ENCODE measurements at regions not wholly inside any gene's neighbourhood (a gene's known extent, or its start where the extent isn't known, plus 50 kb on each side); places are given as distances from the start of the nearest gene placed in this dataset.
A peak's percentile ranks its signal among the peaks of the same experiment; 100 is the strongest.
"Not testable (repeated sequence)": the region's sequence is repeated elsewhere in the genome, so short reads cannot be mapped to it uniquely, and the experiment has no call there.

DNA sequence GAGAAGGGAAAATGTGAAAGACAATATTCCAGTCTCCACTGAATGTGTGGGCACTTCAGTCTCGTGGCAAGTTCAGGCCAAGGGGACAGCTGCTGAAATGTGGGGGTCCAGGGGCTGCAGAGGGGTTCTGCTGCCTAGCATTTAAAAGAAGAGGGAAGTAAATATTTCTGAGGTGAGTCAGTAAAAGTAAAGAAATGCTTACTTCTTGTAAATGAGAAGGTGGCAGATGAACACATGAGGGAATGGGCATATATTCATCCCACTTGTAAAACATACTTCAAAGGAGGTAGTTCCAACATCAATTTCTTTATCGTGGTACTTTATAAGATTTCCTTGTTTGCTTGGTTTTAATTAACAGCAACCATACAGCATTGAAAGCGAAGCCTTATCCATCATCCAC is 63.1 kb upstream of the HIVEP3 start:
- no peak for DNase-seq (ENCODE audit: low spot score)

DNA sequence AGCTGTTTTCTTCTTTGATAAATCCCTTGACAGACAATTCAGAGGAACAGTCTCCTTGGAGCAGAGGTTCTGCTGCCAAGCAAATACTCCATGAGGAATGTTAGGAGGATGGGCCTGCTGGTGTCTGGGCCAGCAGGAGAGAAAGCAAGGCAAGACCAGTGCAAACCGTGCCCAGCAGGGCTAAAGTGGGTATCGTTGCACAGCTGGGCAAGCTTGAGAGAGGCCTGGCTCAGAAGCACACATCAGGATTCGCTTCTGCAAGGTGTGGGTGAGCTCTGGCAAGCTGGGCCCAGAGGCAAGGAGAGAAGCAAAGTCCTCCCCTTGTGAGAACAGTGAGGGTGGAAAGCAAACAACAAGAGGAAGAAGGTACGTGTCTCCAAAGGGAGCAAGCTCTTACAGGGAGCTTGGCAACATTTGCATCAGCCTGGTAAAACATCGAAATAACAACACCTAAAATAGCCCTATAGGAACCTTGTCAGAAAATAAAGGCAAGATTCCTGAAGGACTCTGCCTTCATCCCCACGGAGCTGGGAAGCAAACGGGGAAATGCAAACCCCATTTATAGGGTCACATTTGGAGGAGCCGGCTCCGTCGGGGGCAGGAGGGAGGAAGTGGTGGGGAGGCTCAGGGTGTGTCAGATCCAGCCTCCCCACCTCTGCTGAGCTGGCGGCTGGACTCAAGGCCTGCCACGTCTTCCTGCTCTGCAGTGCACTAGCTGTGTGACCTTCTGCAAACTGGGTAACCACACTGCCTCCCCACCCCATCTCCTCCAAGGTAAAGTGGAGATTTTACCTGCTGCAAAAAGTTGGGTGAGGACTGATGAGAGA is 62.3 kb upstream of the HIVEP3 start:
- DNase-seq (ENCODE audit: low spot score): peak; percentile 27

DNA sequence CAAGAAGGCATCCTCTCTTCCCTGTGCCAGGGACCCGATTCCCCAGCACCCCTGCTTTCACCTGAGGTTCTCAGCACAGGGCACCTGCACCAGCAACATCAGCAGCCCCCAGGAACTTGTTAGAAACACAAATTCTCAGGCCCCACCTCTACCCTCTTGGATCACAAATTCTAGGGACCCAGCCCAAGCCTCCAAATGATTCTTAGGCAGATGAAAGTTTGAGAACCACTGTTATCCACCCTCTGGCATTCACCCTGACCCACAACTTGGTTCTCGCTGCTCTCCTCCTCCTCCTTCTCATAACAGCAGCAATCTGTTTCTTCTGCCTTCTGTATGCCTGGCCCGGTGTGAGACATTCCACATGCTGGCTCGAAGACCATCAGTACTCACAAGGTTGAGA is 60.3 kb upstream of the HIVEP3 start:
- DNase-seq (ENCODE audit: low spot score): no peak

- no peak for DNase-seq (ENCODE audit: low spot score)
Observed at GRCh38 chr1:41977326-41977725, 58.6 kb upstream of the HIVEP3 start.

DNA sequence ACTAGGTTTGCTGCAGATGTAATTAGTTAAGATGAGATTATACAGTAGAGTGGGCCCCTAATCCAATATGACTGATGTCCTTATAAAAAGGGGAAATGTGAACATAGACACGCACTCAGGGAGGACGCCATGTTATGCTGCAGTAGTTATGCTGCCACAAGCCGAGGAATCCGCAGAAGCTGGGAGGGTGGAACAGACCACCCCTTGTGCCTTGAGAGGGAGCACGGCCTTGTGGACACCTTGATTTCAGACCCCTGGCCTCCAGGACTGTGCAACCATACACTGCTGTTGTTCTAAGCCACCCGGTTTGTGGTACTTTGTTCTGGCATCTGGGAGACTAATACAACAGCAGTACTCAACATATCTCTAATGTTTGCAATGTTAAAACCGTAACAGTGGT is 57.9 kb upstream of the HIVEP3 start:
- no peak for DNase-seq (ENCODE audit: low spot score)

GRCh38 chr1:41975850-41976569 is 57.3 kb upstream of the HIVEP3 start:
- DNase-seq (ENCODE audit: low spot score): no peak

- DNase-seq (ENCODE audit: low spot score): no peak
Observed at GRCh38 chr1:41975121-41975520, 56.4 kb upstream of the HIVEP3 start.

GRCh38 chr1:41968557-41968956 is 49.8 kb upstream of the HIVEP3 start:
- DNase-seq (ENCODE audit: low spot score): not testable (repeated sequence)

Data from AG20443 (cell line).